Trophoblast cell (in vitro differentiated cells and primary cell): ENCODE measurements at regions not wholly inside any gene's neighbourhood (a gene's known extent, or its start where the extent isn't known, plus 50 kb on each side); places are given as distances from the start of the nearest gene placed in this dataset.

Source experiments
- DNase-seq, 2 donors: peaks; one replicate each; pipeline ENCODE4 v3.0.0-alpha.2; 2016
- H2AFZ ChIP-seq: 2 replicates; pipeline ENCODE4 v1.6.1; 2013; ENCODE audit warnings: low read length, moderate library complexity, mild to moderate bottlenecking; ENCODE audit not compliant: insufficient read depth, poor library complexity
- H2AK5ac ChIP-seq: 2 replicates; pipeline ENCODE4 v1.6.1; 2013; ENCODE audit warnings: mild to moderate bottlenecking, low read length
- H2BK120ac ChIP-seq: 2 replicates; pipeline ENCODE4 v1.6.1; 2013; ENCODE audit warnings: low read length, mild to moderate bottlenecking, moderate library complexity; ENCODE audit not compliant: insufficient read depth, poor library complexity
- H2BK12ac ChIP-seq: 2 replicates; pipeline ENCODE4 v1.6.1; 2013; ENCODE audit warnings: mild to moderate bottlenecking, low read length, moderate library complexity
- H2BK5ac ChIP-seq: 2 replicates; pipeline ENCODE4 v1.6.1; 2013; ENCODE audit warnings: low read length, low read depth, moderate library complexity, mild to moderate bottlenecking; ENCODE audit not compliant: poor library complexity
- H3K14ac ChIP-seq: 2 replicates; pipeline ENCODE4 v1.6.1; 2013; ENCODE audit warnings: mild to moderate bottlenecking, low read length
- H3K18ac ChIP-seq: 2 replicates; pipeline ENCODE4 v1.6.1; 2013; ENCODE audit warnings: mild to moderate bottlenecking, low read length
- H3K23ac ChIP-seq: 2 replicates; pipeline ENCODE4 v1.6.1; 2013; ENCODE audit warnings: low read length
- H3K27ac ChIP-seq: 2 replicates; pipeline ENCODE4 v1.5.1; 2013; ENCODE audit warnings: low read depth, mild to moderate bottlenecking, inconsistent platforms, low read length, moderate library complexity
- H3K27me3 ChIP-seq: 2 replicates; pipeline ENCODE4 v1.6.1; 2013; ENCODE audit warnings: inconsistent platforms, mild to moderate bottlenecking, low read length, moderate library complexity; ENCODE audit not compliant: insufficient read depth
- H3K36me3 ChIP-seq, 2 experiments: 1 replicate in 1 of 2; 2 replicates in 1 of 2; pipeline ENCODE4 v1.6.1; 2013; ENCODE audit warnings: low read length in 2 of 2, mild to moderate bottlenecking in 2 of 2, moderate library complexity in 1 of 2; ENCODE audit not compliant: insufficient read depth in 2 of 2, control insufficient read depth in 1 of 2
- H3K4ac ChIP-seq: 2 replicates; pipeline ENCODE4 v1.6.1; 2013; ENCODE audit warnings: low read depth, mild to moderate bottlenecking, low read length, moderate library complexity
- H3K4me1 ChIP-seq, 2 experiments: 1 replicate in 1 of 2; 2 replicates in 1 of 2; pipeline ENCODE4 v1.6.1; 2013; ENCODE audit warnings: low read length in 2 of 2, mild to moderate bottlenecking in 2 of 2, moderate library complexity in 1 of 2; ENCODE audit not compliant: insufficient read depth in 2 of 2, control insufficient read depth in 1 of 2
- H3K4me2 ChIP-seq: 2 replicates; pipeline ENCODE4 v1.6.1; 2013; ENCODE audit warnings: inconsistent platforms, mild to moderate bottlenecking, low read length, moderate library complexity
- H3K4me3 ChIP-seq: 2 replicates; pipeline ENCODE4 v1.5.1; 2013; ENCODE audit warnings: mild to moderate bottlenecking, low read depth, low read length, inconsistent platforms
- H3K79me1 ChIP-seq: one replicate; pipeline ENCODE4 v1.6.1; 2013; ENCODE audit warnings: low read length
- H3K79me2 ChIP-seq: 2 replicates; pipeline ENCODE4 v1.6.1; 2013; ENCODE audit warnings: low read length, mild to moderate bottlenecking; ENCODE audit not compliant: control insufficient read depth, insufficient read depth, poor library complexity
- H3K9ac ChIP-seq: 2 replicates; pipeline ENCODE4 v1.6.1; 2013; ENCODE audit warnings: mild to moderate bottlenecking, low read length
- H3K9me3 ChIP-seq: 2 replicates; pipeline ENCODE4 v1.6.1; 2013; ENCODE audit warnings: low read depth, mild to moderate bottlenecking, control low read depth, inconsistent platforms, low read length; ENCODE audit not compliant: insufficient read depth
- H4K12ac ChIP-seq: 2 replicates; pipeline ENCODE4 v1.6.1; 2013; ENCODE audit warnings: low read depth, mild to moderate bottlenecking, low read length, moderate library complexity
- H4K8ac ChIP-seq: 2 replicates; pipeline ENCODE4 v1.6.1; 2013; ENCODE audit warnings: low read depth, mild to moderate bottlenecking, low read length, moderate library complexity
- H4K91ac ChIP-seq: one replicate; pipeline ENCODE4 v1.6.1; 2013; ENCODE audit warnings: low read depth, mild to moderate bottlenecking, low read length, moderate library complexity
- WGBS: extraction: QIAGEN DNeasy Blood & Tissue Kit; methylation state at CpG from one replicate; pipeline ENCODE4 v1.1.7; 2013; ENCODE audit warnings: missing lambda C conversion rate; ENCODE audit not compliant: insufficient read length, insufficient coverage; ENCODE audit errors: extremely low coverage; 5-methylcytosine and 5-hydroxymethylcytosine counted together

GRCh38 chr2:225173909-225174308, 131.6 kb upstream of the DOCK10 start:
- H3K14ac ChIP-seq, result no peak overlapping the region
- H2BK12ac ChIP-seq, result no peak overlapping the region
- no peak overlapping the region for H3K23ac ChIP-seq
- H3K4ac ChIP-seq, result no peak overlapping the region
- H3K36me3 ChIP-seq, result no peaks in the 10 kb centered on the region
- no peak overlapping the region for H3K9ac ChIP-seq
- H3K4me2 ChIP-seq, result no peak overlapping the region
- no peaks in the 10 kb centered on the region for H3K79me1 ChIP-seq
- no peak overlapping the region for H4K91ac ChIP-seq
- no peak overlapping the region for H2AK5ac ChIP-seq
- WGBS, result no CpG with 5 or more reads among the region's 3 CpGs
- no peak overlapping the region for H4K8ac ChIP-seq
- H3K27me3 ChIP-seq, result no peaks in the 10 kb centered on the region
- no peak overlapping the region for H3K18ac ChIP-seq
- no peak overlapping the region for H2BK5ac ChIP-seq
- H3K4me1 ChIP-seq, result peaks cover 0 to 2% of the 10 kb centered on the region in 2 experiments
- no peak overlapping the region for H2BK120ac ChIP-seq
- H4K12ac ChIP-seq, result no peak overlapping the region
- H3K4me3 ChIP-seq, result no peak overlapping the region
- no peak for DNase-seq
- H3K79me2 ChIP-seq, result no peaks in the 10 kb centered on the region
- no peak overlapping the region for H3K27ac ChIP-seq
- no peaks in the 10 kb centered on the region for H3K9me3 ChIP-seq
- H2AFZ ChIP-seq, result no peak overlapping the region

GRCh38 chr2:225171350-225171749, 129.1 kb upstream of the DOCK10 start:
- Histone ChIP-seq H3K79me1 (no peaks in the 10 kb centered on the region), H3K4me1 (no peaks in the 10 kb centered on the region), H2AFZ (no peak overlapping the region), H3K9me3 (no peaks in the 10 kb centered on the region), H4K8ac (no peak overlapping the region), H2BK120ac (no peak overlapping the region), H3K4me2 (no peak overlapping the region), H4K91ac (no peak overlapping the region), H3K27me3 (no peaks in the 10 kb centered on the region), H4K12ac (no peak overlapping the region), H3K79me2 (no peaks in the 10 kb centered on the region), H3K18ac (no peak overlapping the region), H3K14ac (no peak overlapping the region), H3K27ac (no peak overlapping the region), H3K4me3 (no peak overlapping the region), H2BK12ac (no peak overlapping the region), H2AK5ac (no peak overlapping the region), H2BK5ac (no peak overlapping the region), H3K23ac (no peak overlapping the region), H3K36me3 (no peaks in the 10 kb centered on the region), H3K4ac (no peak overlapping the region), H3K9ac (no peak overlapping the region)
- peak in 1 of 2 donors; percentile 7 for DNase-seq
- no CpG with 5 or more reads among the region's 6 CpGs for WGBS

GRCh38 chr2:225170162-225170561, 127.9 kb upstream of the DOCK10 start:
- Histone ChIP-seq H2AK5ac (no peak overlapping the region), H3K27me3 (no peaks in the 10 kb centered on the region), H3K4me1 (no peaks in the 10 kb centered on the region), H2AFZ (no peak overlapping the region), H2BK5ac (no peak overlapping the region), H4K12ac (no peak overlapping the region), H4K91ac (no peak overlapping the region), H3K4me2 (no peak overlapping the region), H3K23ac (no peak overlapping the region), H4K8ac (no peak overlapping the region), H3K14ac (no peak overlapping the region), H3K36me3 (no peaks in the 10 kb centered on the region), H3K79me2 (no peaks in the 10 kb centered on the region), H3K27ac (no peak overlapping the region), H3K4me3 (no peak overlapping the region), H3K9me3 (no peaks in the 10 kb centered on the region), H2BK12ac (no peak overlapping the region), H3K4ac (no peak overlapping the region), H3K79me1 (no peaks in the 10 kb centered on the region), H2BK120ac (no peak overlapping the region), H3K18ac (no peak overlapping the region), H3K9ac (no peak overlapping the region)
- DNase-seq, result no peak
- WGBS, result no CpG with 5 or more reads among the region's 1 CpG

- H3K14ac ChIP-seq, result no peak overlapping the region
- no CpG with 5 or more reads among the region's 4 CpGs for WGBS
- no peaks in the 10 kb centered on the region for H3K79me1 ChIP-seq
These were observed 127.1 kb upstream of the DOCK10 start for GRCh38 chr2:225169396-225169795.

More at GRCh38 chr2:225169396-225169795, 127.1 kb upstream of the DOCK10 start:
- Histone ChIP-seq H3K18ac (no peak overlapping the region), H2BK120ac (no peak overlapping the region), H3K79me2 (no peaks in the 10 kb centered on the region), H3K9ac (no peak overlapping the region), H2AK5ac (no peak overlapping the region), H2BK5ac (no peak overlapping the region), H4K91ac (no peak overlapping the region), H3K27me3 (no peaks in the 10 kb centered on the region), H3K4me3 (no peak overlapping the region), H3K23ac (no peak overlapping the region), H3K27ac (no peak overlapping the region), H4K8ac (no peak overlapping the region), H3K9me3 (no peaks in the 10 kb centered on the region), H3K4me1 (no peaks in the 10 kb centered on the region), H2BK12ac (no peak overlapping the region), H2AFZ (no peak overlapping the region), H3K4ac (no peak overlapping the region), H3K4me2 (no peak overlapping the region), H4K12ac (no peak overlapping the region), H3K36me3 (no peaks in the 10 kb centered on the region)
- no peak for DNase-seq
